A549 (cell line): ENCODE measurements at regions not wholly inside any gene's neighbourhood (a gene's known extent, or its start where the extent isn't known, plus 50 kb on each side); places are given as distances from the start of the nearest gene placed in this dataset.

Source experiments
- CHD4 ChIP-seq: fragments of 200-600 bp; sonication (generic); IDR thresholded peaks from 2 replicates; pipeline ENCODE4 v1.6.1; 2016; ENCODE audit warnings: antibody characterized with exemption, mild to moderate bottlenecking, borderline replicate concordance
- MAFK ChIP-seq: fragments of 450-650 bp; IDR thresholded peaks from 2 replicates; pipeline ENCODE4 v1.6.1; 2014; ENCODE audit not compliant: partially characterized antibody
- MAX ChIP-seq: IDR thresholded peaks from 2 replicates; pipeline ENCODE4 v1.6.1; 2012
- POLR2A ChIP-seq: IDR thresholded peaks from 2 replicates; pipeline ENCODE4 v1.6.1; 2012; ENCODE audit warnings: mild to moderate bottlenecking, low read length
- RAD21 ChIP-seq, 2 experiments: fragments of >200 bp in 1 of 2; sonication (Bioruptor Twin) in 1 of 2; formaldehyde crosslinking in 1 of 2; IDR thresholded peaks in 1 of 2; conservative IDR thresholded peaks in 1 of 2; 2 replicates in 1 of 2; 3 replicates in 1 of 2; pipeline ENCODE4 v1.6.1; 2012 to 2018; ENCODE audit warnings: inconsistent platforms in 1 of 2
- TP53 ChIP-seq: fragments of 250-450 bp; sonication (Bioruptor Pico); IDR thresholded peaks from 2 replicates; pipeline ENCODE4 v1.5.0; 2021; ENCODE audit warnings: mild to moderate bottlenecking, moderate library complexity
- USF2 ChIP-seq: fragments of 450-650 bp; IDR thresholded peaks from 2 replicates; pipeline ENCODE4 v1.6.1; 2014; ENCODE audit warnings: antibody characterized with exemption
- TF ChIP-seq, protein P1 (sequence below): fragments of 200-600 bp; sonication (generic); IDR thresholded peaks from 2 replicates; pipeline ENCODE4 v1.6.1; 2016; ENCODE audit warnings: antibody characterized with exemption, mild to moderate bottlenecking, moderate library complexity
- TF ChIP-seq, protein P2 (sequence below): fragments of >200 bp; sonication (Bioruptor Twin); formaldehyde crosslinking; IDR thresholded peaks from 3 replicates; pipeline ENCODE4 v1.5.1; 2016

GRCh38 chr5:130616161-130616560, 548.9 kb downstream of the HINT1 start:
- TF ChIP-seq POLR2A (no peak), MAFK (no peak), CHD4 (no peak), MAX (no peak), TP53 (CRISPR knock-in tag) (no peak), USF2 (no peak), RAD21 (conservative IDR thresholded peaks at IDR 0.05 in 1 of 2, IDR thresholded peaks at IDR 0.05 in 1 of 2) (no peak)
- TF ChIP-seq, protein P1, sequence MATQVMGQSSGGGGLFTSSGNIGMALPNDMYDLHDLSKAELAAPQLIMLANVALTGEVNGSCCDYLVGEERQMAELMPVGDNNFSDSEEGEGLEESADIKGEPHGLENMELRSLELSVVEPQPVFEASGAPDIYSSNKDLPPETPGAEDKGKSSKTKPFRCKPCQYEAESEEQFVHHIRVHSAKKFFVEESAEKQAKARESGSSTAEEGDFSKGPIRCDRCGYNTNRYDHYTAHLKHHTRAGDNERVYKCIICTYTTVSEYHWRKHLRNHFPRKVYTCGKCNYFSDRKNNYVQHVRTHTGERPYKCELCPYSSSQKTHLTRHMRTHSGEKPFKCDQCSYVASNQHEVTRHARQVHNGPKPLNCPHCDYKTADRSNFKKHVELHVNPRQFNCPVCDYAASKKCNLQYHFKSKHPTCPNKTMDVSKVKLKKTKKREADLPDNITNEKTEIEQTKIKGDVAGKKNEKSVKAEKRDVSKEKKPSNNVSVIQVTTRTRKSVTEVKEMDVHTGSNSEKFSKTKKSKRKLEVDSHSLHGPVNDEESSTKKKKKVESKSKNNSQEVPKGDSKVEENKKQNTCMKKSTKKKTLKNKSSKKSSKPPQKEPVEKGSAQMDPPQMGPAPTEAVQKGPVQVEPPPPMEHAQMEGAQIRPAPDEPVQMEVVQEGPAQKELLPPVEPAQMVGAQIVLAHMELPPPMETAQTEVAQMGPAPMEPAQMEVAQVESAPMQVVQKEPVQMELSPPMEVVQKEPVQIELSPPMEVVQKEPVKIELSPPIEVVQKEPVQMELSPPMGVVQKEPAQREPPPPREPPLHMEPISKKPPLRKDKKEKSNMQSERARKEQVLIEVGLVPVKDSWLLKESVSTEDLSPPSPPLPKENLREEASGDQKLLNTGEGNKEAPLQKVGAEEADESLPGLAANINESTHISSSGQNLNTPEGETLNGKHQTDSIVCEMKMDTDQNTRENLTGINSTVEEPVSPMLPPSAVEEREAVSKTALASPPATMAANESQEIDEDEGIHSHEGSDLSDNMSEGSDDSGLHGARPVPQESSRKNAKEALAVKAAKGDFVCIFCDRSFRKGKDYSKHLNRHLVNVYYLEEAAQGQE = no peak
- TF ChIP-seq, protein P2, sequence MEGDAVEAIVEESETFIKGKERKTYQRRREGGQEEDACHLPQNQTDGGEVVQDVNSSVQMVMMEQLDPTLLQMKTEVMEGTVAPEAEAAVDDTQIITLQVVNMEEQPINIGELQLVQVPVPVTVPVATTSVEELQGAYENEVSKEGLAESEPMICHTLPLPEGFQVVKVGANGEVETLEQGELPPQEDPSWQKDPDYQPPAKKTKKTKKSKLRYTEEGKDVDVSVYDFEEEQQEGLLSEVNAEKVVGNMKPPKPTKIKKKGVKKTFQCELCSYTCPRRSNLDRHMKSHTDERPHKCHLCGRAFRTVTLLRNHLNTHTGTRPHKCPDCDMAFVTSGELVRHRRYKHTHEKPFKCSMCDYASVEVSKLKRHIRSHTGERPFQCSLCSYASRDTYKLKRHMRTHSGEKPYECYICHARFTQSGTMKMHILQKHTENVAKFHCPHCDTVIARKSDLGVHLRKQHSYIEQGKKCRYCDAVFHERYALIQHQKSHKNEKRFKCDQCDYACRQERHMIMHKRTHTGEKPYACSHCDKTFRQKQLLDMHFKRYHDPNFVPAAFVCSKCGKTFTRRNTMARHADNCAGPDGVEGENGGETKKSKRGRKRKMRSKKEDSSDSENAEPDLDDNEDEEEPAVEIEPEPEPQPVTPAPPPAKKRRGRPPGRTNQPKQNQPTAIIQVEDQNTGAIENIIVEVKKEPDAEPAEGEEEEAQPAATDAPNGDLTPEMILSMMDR = no peak
